Kidney epithelial cell (primary cell): ENCODE measurements at regions not wholly inside any gene's neighbourhood (a gene's known extent, or its start where the extent isn't known, plus 50 kb on each side); places are given as distances from the start of the nearest gene placed in this dataset.

Experiments
- DNase-seq: peaks from one replicate; pipeline ENCODE4 v3.0.0-alpha.2; 2010; ENCODE audit warnings: low read depth
- H3K27me3 ChIP-seq: 2 replicates; pipeline ENCODE4 v1.6.0; 2011; ENCODE audit warnings: low read length; ENCODE audit not compliant: control insufficient read depth, insufficient read depth
- H3K36me3 ChIP-seq: 2 replicates; pipeline ENCODE4 v1.5.1; 2011; ENCODE audit warnings: low read length; ENCODE audit not compliant: control insufficient read depth, insufficient read depth
- H3K4me3 ChIP-seq: 2 replicates; pipeline ENCODE4 v1.5.1; 2011; ENCODE audit warnings: low read depth, mild to moderate bottlenecking, control low read depth, low read length
- TF ChIP-seq, protein P1 (sequence below): IDR thresholded peaks from 2 replicates; pipeline ENCODE4 v1.5.1; 2011; ENCODE audit warnings: mild to moderate bottlenecking, moderate library complexity, low read length, control low read depth, inconsistent platforms; ENCODE audit not compliant: insufficient read depth, poor library complexity, severe bottlenecking

DNA sequence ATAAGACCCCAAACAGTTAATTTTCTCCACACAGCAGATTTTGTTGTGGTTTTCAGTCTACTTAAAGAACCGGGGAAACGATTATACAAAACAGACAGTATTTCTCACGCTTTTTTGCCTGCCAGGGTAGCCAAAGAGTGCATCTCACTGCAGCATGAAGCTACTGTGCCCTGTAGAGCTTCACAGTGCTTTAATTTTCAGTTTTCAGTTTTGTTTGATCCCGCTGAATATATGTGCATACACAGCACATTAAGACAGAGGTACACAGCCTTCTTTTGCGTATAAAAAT lies 215.0 kb downstream of the TEX29 start:
- H3K36me3 ChIP-seq, result no peaks in the 10 kb centered on the region
- TF ChIP-seq, protein P1, sequence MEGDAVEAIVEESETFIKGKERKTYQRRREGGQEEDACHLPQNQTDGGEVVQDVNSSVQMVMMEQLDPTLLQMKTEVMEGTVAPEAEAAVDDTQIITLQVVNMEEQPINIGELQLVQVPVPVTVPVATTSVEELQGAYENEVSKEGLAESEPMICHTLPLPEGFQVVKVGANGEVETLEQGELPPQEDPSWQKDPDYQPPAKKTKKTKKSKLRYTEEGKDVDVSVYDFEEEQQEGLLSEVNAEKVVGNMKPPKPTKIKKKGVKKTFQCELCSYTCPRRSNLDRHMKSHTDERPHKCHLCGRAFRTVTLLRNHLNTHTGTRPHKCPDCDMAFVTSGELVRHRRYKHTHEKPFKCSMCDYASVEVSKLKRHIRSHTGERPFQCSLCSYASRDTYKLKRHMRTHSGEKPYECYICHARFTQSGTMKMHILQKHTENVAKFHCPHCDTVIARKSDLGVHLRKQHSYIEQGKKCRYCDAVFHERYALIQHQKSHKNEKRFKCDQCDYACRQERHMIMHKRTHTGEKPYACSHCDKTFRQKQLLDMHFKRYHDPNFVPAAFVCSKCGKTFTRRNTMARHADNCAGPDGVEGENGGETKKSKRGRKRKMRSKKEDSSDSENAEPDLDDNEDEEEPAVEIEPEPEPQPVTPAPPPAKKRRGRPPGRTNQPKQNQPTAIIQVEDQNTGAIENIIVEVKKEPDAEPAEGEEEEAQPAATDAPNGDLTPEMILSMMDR, result no peak
- no peak overlapping the region for H3K4me3 ChIP-seq
- no peak for DNase-seq
- H3K27me3 ChIP-seq, result peaks cover 14% of the 10 kb centered on the region

DNA sequence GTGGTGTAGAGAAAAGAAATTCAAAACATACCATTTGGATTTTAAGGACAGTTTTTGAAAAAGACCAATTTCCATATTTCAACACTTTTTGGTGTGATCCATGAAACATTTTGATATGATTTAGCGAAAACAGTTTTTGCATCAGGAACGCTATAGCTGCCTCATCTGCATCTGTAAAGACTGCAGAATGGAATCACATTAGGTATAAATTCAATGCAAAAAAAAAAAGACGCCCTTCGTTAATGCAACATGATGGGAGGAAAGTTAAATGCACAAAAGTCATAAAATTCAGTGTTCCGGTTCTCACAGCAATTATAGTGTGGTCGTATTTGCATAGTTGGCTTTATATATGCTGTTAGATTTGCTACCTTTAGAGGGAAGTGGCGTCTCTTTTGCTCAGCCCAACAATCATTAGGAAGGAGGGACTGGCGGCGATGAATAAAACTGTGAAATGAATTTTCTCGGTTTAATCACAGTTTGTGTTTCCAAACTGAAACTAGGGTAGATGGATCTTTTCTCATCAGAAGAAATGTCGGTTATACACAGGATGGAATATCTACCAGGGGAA lies 215.7 kb downstream of the TEX29 start:
- H3K27me3 ChIP-seq, result peaks cover 14% of the 10 kb centered on the region
- DNase-seq, result no peak
- H3K4me3 ChIP-seq, result no peak overlapping the region
- no peaks in the 10 kb centered on the region for H3K36me3 ChIP-seq
- TF ChIP-seq, protein P1, result no peak

DNA sequence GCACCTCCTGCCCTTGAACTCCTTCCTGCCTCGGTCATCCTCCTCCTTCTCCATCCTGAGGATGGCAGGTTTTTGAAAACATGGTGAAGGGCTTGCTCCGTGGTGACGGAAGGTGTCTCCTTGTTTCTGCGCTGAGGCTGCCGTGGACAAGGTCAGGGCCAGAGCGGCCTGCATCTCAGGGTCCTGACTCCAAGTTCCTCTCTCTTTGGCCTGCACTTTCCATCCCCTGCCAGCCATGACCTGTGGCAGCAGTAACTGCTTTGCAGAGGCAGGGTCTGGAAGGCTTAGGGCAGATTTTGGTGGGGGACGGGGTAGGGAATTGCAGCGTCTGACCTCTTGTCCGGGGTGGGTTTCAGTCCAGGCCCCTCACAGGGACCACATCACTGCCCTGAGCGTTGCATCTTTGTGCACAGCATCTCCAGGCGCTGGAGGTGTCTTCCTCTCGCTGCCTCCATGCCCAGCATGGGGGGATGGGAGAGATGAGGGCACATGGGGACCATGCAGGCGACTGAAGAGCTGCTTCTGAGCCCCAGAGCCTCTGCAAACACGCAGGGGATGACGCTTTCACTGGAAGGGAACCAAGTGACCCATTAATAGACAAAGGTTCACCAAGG lies 216.8 kb downstream of the TEX29 start:
- peaks cover 14% of the 10 kb centered on the region for H3K27me3 ChIP-seq
- no peak for DNase-seq
- H3K4me3 ChIP-seq, result no peak overlapping the region
- H3K36me3 ChIP-seq, result no peaks in the 10 kb centered on the region
- TF ChIP-seq, protein P1, result no peak

GRCh38 chr13:111537843-111538499 lies 217.5 kb downstream of the TEX29 start:
- DNase-seq, result no peak
- peaks cover 12% of the 10 kb centered on the region for H3K27me3 ChIP-seq
- no peaks in the 10 kb centered on the region for H3K36me3 ChIP-seq
- H3K4me3 ChIP-seq, result no peak overlapping the region
- TF ChIP-seq, protein P1, result no peak

- TF ChIP-seq, protein P1, result no peak
- no peak overlapping the region for H3K4me3 ChIP-seq
- H3K27me3 ChIP-seq, result peaks cover 8% of the 10 kb centered on the region
- H3K36me3 ChIP-seq, result no peaks in the 10 kb centered on the region
- no peak for DNase-seq
These were observed 218.8 kb downstream of the TEX29 start for GRCh38 chr13:111539252-111539651.
